Fibroblast of skin of right biceps (primary cell): ENCODE measurements at regions not wholly inside any gene's neighbourhood (a gene's known extent, or its start where the extent isn't known, plus 50 kb on each side); places are given as distances from the start of the nearest gene placed in this dataset.
"Not testable (repeated sequence)": the region's sequence is repeated elsewhere in the genome, so short reads cannot be mapped to it uniquely, and the experiment has no call there.

Source experiments
- DNase-seq: peaks from one replicate; pipeline ENCODE4 v3.0.0-alpha.2; 2013

- peak; percentile 49 for DNase-seq
Measured at GRCh38 chr16:27639561-27640276, 89.8 kb downstream of the KATNIP start.

GRCh38 chr16:27640277-27640600 is 90.3 kb downstream of the KATNIP start:
- no peak for DNase-seq

- DNase-seq: no peak
Measured at GRCh38 chr16:27641260-27641659, 91.3 kb downstream of the KATNIP start.

- DNase-seq: not testable (repeated sequence)
Measured at GRCh38 chr16:27641734-27642415, 91.9 kb downstream of the KATNIP start.

DNA sequence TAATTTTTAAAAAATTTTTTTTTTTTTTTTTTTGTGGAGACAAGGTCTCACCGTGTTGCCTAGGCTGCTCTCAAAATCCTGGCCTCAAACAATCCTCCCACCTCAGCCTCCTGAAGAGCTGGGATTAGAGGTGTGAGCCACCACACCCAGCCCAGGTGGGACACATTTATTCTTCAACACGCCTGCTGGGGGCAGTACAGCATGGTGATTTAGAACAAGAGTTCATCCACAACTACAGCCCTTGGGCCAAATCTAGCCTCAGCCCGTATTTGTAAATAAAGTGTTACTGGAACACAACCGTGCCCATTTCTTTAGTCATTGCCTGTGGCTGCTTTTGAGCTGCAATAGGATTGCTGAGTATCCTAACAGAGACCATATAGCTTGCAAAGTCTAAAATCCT is 92.8 kb downstream of the KATNIP start:
- DNase-seq: no peak

DNA sequence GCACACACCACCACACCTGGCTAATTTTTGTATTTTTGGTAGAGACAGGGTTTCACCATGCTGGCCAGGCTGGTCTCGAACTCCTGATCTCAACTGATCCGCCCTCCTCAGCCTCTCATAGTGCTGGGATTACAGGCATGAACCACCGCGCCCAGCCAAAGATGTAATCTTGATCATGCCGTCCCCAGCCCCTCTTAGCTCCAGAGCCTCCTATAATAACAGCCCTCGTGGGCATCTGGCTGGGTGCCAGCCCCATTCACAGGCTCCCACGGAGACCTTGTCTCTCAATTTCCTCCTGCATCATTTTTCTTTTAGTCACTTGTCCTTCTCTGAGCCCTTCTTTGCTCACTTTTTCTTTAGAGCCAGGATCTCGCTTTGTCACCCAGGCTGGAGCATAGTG is 94.2 kb downstream of the KATNIP start:
- DNase-seq: no peak

- DNase-seq: no peak
Measured at GRCh38 chr16:27645396-27645795, 95.5 kb downstream of the KATNIP start.

DNA sequence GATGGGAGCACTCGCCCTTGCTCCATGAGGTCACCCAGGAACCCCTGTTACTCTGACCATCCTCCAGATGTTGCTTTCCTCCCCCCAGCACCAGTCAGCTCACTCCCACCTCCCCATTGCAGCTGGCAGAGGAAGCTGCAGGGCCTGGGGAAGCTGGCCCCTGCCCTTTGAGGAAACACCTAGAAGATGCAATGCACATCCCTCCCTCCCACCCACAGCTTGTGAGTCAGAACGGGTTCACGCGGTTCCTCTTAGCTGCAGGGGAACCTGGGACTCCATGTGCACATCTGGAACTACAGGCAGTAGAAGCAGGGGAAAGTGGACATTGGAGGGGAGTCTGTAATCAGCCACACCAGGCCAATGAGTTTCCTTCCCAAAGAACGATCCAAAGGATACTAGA is 96.9 kb downstream of the KATNIP start:
- DNase-seq: no peak

- DNase-seq: no peak
Measured at GRCh38 chr16:27649021-27649420, 99.1 kb downstream of the KATNIP start.

GRCh38 chr16:27650073-27650701 is 100.2 kb downstream of the KATNIP start:
- no peak for DNase-seq

DNA sequence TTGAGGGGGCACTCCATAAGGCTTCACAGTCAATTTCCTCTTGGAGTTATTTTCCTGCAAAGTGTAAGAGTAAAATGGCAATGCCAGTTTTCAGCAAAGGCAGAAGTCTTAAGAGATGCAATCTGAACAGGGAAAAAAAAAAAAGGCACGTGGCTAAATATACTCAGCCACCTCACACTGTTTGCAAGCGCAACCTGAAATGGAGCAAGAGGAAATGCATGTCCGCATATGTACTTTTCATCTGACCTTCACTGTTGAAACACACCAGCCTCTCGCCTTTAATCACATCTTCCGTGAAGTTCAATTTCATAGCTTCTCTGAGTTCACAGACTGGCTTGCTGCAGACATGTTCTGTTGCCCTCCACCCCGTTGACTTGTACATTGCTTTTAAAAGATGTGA is 101.4 kb downstream of the KATNIP start:
- no peak for DNase-seq

- no peak for DNase-seq
Measured at GRCh38 chr16:27657811-27658210, 107.9 kb downstream of the KATNIP start.

DNA sequence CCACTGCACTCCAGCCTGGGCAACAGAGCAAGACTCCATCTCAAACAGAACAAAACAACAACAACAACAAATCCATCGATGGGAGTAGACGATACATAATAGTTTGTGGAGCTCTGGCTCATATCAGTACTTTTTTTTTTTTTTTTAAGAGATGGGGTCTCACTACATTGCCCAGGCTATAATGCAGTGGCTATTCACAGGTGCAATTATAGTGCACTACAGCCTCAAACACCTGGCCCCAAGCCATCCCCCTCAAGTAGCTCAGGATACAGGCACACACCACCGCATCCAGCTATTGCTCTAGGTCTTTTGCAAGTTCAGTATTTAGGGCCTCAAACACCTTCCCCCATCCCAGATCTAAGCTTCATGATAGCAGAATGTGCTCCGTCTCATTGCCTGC is 110.6 kb downstream of the KATNIP start:
- DNase-seq: no peak

GRCh38 chr16:27663235-27663634 is 113.3 kb downstream of the KATNIP start:
- DNase-seq: not testable (repeated sequence)

GRCh38 chr16:27665881-27666280 is 115.9 kb downstream of the KATNIP start:
- DNase-seq: peak; percentile 51

GRCh38 chr16:27670071-27670810 is 120.3 kb downstream of the KATNIP start:
- DNase-seq: no peak

DNA sequence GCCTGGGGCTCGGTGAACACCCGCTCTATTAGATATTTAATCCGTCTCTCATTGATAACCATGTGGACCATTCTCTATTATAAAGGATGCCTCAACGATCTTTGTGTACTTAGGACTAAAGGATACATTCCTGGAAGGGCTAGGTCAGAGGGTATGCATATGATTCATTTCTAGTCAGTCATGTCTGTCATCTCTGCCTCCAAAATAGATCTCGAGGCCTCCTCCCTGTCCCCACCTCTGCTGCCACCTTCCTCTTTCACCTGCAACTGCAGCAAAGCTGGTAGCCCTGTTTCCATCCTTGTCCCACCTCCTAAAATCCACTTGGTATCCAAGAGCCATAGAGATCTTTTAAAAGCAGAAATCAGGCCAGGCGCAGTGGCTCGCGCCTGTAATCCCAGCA is 121.5 kb downstream of the KATNIP start:
- DNase-seq: no peak

GRCh38 chr16:27676839-27677238 is 126.9 kb downstream of the KATNIP start:
- DNase-seq: peak; percentile 64

DNA sequence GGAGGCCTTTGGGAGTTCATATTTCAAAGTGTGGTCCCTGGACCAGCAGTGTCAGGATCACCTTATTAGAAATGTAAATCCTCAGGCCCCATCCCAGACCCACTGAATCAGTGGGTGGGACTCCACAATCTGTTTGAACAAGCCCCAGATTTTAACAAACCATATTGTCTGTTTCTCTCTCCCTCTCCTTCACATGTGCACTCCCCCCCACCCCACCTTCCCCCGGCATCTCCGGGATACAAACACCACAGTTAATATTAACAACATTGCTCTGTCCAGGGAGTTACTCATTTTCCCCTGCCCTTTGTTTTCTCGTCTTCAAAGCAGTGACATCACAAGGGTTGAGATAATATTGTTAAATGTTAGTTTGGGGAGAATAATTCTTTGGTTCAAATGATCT is 127.3 kb downstream of the KATNIP start:
- DNase-seq: peak; percentile 17

GRCh38 chr16:27678955-27679354 is 129.0 kb downstream of the KATNIP start:
- peak; percentile 12 for DNase-seq

DNA sequence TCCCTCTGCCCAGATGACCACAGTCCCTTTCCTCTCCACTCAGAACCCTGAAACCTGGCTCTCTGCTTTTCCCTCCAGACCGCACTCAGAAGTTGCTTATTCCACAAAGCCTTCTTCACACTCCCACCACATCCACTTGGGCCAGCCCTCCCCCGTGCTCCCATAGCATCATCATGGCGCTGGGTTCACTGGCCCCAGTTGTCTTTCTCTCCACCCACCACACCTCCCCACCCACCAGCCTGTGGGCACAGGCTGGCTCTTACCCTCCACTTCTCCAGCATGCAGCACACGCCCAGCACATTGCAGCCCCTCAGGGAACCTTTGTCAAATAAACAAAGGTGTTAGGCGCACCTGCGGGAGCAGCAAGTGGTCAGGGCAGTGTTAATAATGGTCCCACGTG is 130.0 kb downstream of the KATNIP start:
- no peak for DNase-seq

DNA sequence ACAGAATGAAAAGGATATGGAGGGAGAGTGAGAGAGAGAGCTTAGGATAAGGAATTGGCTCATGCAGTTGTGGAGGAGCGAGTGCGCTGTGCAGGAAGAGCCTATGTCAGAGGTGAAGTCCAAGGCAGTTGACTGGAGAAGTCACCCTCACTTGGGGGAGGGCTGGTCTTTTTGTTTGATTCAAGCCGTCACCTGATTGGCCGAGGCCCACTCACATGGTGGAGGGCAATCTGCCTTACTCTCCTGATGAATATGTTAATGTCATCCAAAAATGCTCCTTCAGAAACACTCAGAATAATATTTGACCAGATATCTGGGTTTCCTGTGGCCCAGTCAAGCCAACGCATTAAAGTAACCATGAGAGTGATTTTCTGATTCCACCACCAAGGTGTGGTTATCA is 131.7 kb downstream of the KATNIP start:
- DNase-seq: no peak

GRCh38 chr16:27684047-27684446 is 134.1 kb downstream of the KATNIP start:
- no peak for DNase-seq

DNA sequence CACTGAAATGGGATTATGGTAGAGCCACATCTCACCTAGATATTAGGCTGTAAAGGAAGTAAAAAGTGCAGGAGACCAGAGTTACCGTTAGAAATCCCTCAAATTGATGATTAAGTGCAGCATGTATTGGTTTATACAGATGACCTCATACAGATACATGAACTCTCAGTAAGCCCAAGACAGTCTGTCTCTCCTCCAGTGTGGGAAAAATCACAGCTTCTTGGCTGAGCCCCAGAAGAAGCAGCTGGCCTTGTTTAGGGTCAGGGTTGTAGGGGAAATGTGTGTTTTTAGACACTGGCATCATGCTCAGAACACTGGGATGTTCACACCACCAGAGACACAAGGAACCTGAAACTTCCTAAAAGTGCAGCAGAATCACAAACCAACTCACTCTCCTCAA is 135.9 kb downstream of the KATNIP start:
- DNase-seq: peak; percentile 34
